ENCODE measurements at regions not wholly inside any gene's neighbourhood (a gene's known extent, or its start where the extent isn't known, plus 50 kb on each side); places are given as distances from the start of the nearest gene placed in this dataset.

GRCh38 chr12:59389968-59390576 is 205.8 kb upstream of the SLC16A7 start:
- Histone ChIP-seq H4K91ac (ENCODE audit: low read depth, low read length) (no peak overlapping the region), H3K18ac (ENCODE audit: low read length) (no peak overlapping the region), H3K14ac (ENCODE audit: low read length) (no peak overlapping the region), H2AFZ (ENCODE audit: insufficient read depth, low read length, poor library complexity) (no peak overlapping the region), H3K79me2 (ENCODE audit: control insufficient read depth, insufficient read depth, low read length, poor library complexity) (no peaks in the 10 kb centered on the region), H3K9ac (ENCODE audit: low read length) (no peak overlapping the region), H3K23ac (ENCODE audit: low read length) (no peak overlapping the region), H4K8ac (ENCODE audit: low read depth, low read length) (no peak overlapping the region), H3K27me3 (ENCODE audit: insufficient read depth, low read length) (no peaks in the 10 kb centered on the region), H3K4ac (ENCODE audit: low read depth, low read length) (no peak overlapping the region), H3K79me1 (ENCODE audit: low read length) (no peaks in the 10 kb centered on the region), H3K27ac (ENCODE audit: low read depth, low read length) (no peak overlapping the region), H2BK12ac (ENCODE audit: low read length) (no peak overlapping the region), H3K4me2 (ENCODE audit: low read length) (no peak overlapping the region), H3K4me1 (ENCODE audit: control insufficient read depth in 1 of 2, insufficient read depth in 2 of 2, low read length in 2 of 2) (no peaks in the 10 kb centered on the region), H2BK5ac (ENCODE audit: low read depth, low read length, poor library complexity) (no peak overlapping the region), H2AK5ac (ENCODE audit: low read length) (no peak overlapping the region), H2BK120ac (ENCODE audit: insufficient read depth, low read length, poor library complexity) (no peak overlapping the region), H4K12ac (ENCODE audit: low read depth, low read length) (no peak overlapping the region), H3K36me3 (ENCODE audit: control insufficient read depth in 1 of 2, insufficient read depth in 2 of 2, low read length in 2 of 2) (no peaks in the 10 kb centered on the region), H3K9me3 (ENCODE audit: insufficient read depth, low read depth, low read length) (no peaks in the 10 kb centered on the region), H3K4me3 (ENCODE audit: low read depth, low read length) (no peak overlapping the region)
- no CpG with 5 or more reads among the region's 13 CpGs for WGBS (ENCODE audit: extremely low coverage, insufficient coverage, insufficient read length)
- no peak for DNase-seq

GRCh38 chr12:59388694-59389093 is 207.1 kb upstream of the SLC16A7 start:
- H3K27me3 ChIP-seq (ENCODE audit: insufficient read depth, low read length) = no peaks in the 10 kb centered on the region
- H3K18ac ChIP-seq (ENCODE audit: low read length) = no peak overlapping the region
- H3K36me3 ChIP-seq (ENCODE audit: control insufficient read depth in 1 of 2, insufficient read depth in 2 of 2, low read length in 2 of 2) = no peaks in the 10 kb centered on the region
- no peak overlapping the region for H4K8ac ChIP-seq (ENCODE audit: low read depth, low read length)
- no peak overlapping the region for H3K4me2 ChIP-seq (ENCODE audit: low read length)
- H3K27ac ChIP-seq (ENCODE audit: low read depth, low read length) = no peak overlapping the region
- no peak overlapping the region for H3K14ac ChIP-seq (ENCODE audit: low read length)
- H3K79me2 ChIP-seq (ENCODE audit: control insufficient read depth, insufficient read depth, low read length, poor library complexity) = no peaks in the 10 kb centered on the region
- H3K4me3 ChIP-seq (ENCODE audit: low read depth, low read length) = no peak overlapping the region
- no peak overlapping the region for H3K9ac ChIP-seq (ENCODE audit: low read length)
- WGBS (ENCODE audit: extremely low coverage, insufficient coverage, insufficient read length) = no CpG with 5 or more reads among the region's 1 CpG
- H2BK120ac ChIP-seq (ENCODE audit: insufficient read depth, low read length, poor library complexity) = no peak overlapping the region
- no peak overlapping the region for H3K23ac ChIP-seq (ENCODE audit: low read length)
- no peak overlapping the region for H2AFZ ChIP-seq (ENCODE audit: insufficient read depth, low read length, poor library complexity)
- no peaks in the 10 kb centered on the region for H3K9me3 ChIP-seq (ENCODE audit: insufficient read depth, low read depth, low read length)
- no peak for DNase-seq
- no peak overlapping the region for H3K4ac ChIP-seq (ENCODE audit: low read depth, low read length)
- no peak overlapping the region for H4K12ac ChIP-seq (ENCODE audit: low read depth, low read length)
- H2BK5ac ChIP-seq (ENCODE audit: low read depth, low read length, poor library complexity) = no peak overlapping the region
- no peak overlapping the region for H4K91ac ChIP-seq (ENCODE audit: low read depth, low read length)
- no peak overlapping the region for H2BK12ac ChIP-seq (ENCODE audit: low read length)
- H3K4me1 ChIP-seq (ENCODE audit: control insufficient read depth in 1 of 2, insufficient read depth in 2 of 2, low read length in 2 of 2) = no peaks in the 10 kb centered on the region
- H3K79me1 ChIP-seq (ENCODE audit: low read length) = no peaks in the 10 kb centered on the region
- no peak overlapping the region for H2AK5ac ChIP-seq (ENCODE audit: low read length)

GRCh38 chr12:59388176-59388575 is 207.7 kb upstream of the SLC16A7 start:
- Histone ChIP-seq H3K27me3 (ENCODE audit: insufficient read depth, low read length) (no peaks in the 10 kb centered on the region), H3K9ac (ENCODE audit: low read length) (no peak overlapping the region), H4K8ac (ENCODE audit: low read depth, low read length) (no peak overlapping the region), H3K4me3 (ENCODE audit: low read depth, low read length) (no peak overlapping the region), H3K9me3 (ENCODE audit: insufficient read depth, low read depth, low read length) (no peaks in the 10 kb centered on the region), H3K14ac (ENCODE audit: low read length) (no peak overlapping the region), H3K36me3 (ENCODE audit: control insufficient read depth in 1 of 2, insufficient read depth in 2 of 2, low read length in 2 of 2) (no peaks in the 10 kb centered on the region), H2BK12ac (ENCODE audit: low read length) (no peak overlapping the region), H3K4ac (ENCODE audit: low read depth, low read length) (no peak overlapping the region), H3K4me1 (ENCODE audit: control insufficient read depth in 1 of 2, insufficient read depth in 2 of 2, low read length in 2 of 2) (no peaks in the 10 kb centered on the region), H3K18ac (ENCODE audit: low read length) (no peak overlapping the region), H4K91ac (ENCODE audit: low read depth, low read length) (no peak overlapping the region), H4K12ac (ENCODE audit: low read depth, low read length) (no peak overlapping the region), H3K23ac (ENCODE audit: low read length) (no peak overlapping the region), H2BK120ac (ENCODE audit: insufficient read depth, low read length, poor library complexity) (no peak overlapping the region), H2AK5ac (ENCODE audit: low read length) (no peak overlapping the region), H3K79me2 (ENCODE audit: control insufficient read depth, insufficient read depth, low read length, poor library complexity) (no peaks in the 10 kb centered on the region), H3K79me1 (ENCODE audit: low read length) (no peaks in the 10 kb centered on the region), H3K4me2 (ENCODE audit: low read length) (no peak overlapping the region), H3K27ac (ENCODE audit: low read depth, low read length) (no peak overlapping the region), H2AFZ (ENCODE audit: insufficient read depth, low read length, poor library complexity) (no peak overlapping the region), H2BK5ac (ENCODE audit: low read depth, low read length, poor library complexity) (no peak overlapping the region)
- DNase-seq = no peak
- WGBS (ENCODE audit: extremely low coverage, insufficient coverage, insufficient read length) = no CpG with 5 or more reads among the region's 1 CpG

GRCh38 chr12:59386236-59386635 is 209.6 kb upstream of the SLC16A7 start:
- H3K27ac ChIP-seq (ENCODE audit: low read depth, low read length) = no peak overlapping the region
- H3K14ac ChIP-seq (ENCODE audit: low read length) = no peak overlapping the region
- H3K79me2 ChIP-seq (ENCODE audit: control insufficient read depth, insufficient read depth, low read length, poor library complexity) = no peaks in the 10 kb centered on the region
- no peaks in the 10 kb centered on the region for H3K27me3 ChIP-seq (ENCODE audit: insufficient read depth, low read length)
- H2BK5ac ChIP-seq (ENCODE audit: low read depth, low read length, poor library complexity) = no peak overlapping the region
- no peak overlapping the region for H3K23ac ChIP-seq (ENCODE audit: low read length)
- H4K12ac ChIP-seq (ENCODE audit: low read depth, low read length) = no peak overlapping the region
- H4K8ac ChIP-seq (ENCODE audit: low read depth, low read length) = no peak overlapping the region
- DNase-seq = no peak
- H3K4me3 ChIP-seq (ENCODE audit: low read depth, low read length) = no peak overlapping the region
- no peak overlapping the region for H2AK5ac ChIP-seq (ENCODE audit: low read length)
- H3K36me3 ChIP-seq (ENCODE audit: control insufficient read depth in 1 of 2, insufficient read depth in 2 of 2, low read length in 2 of 2) = no peaks in the 10 kb centered on the region
- H4K91ac ChIP-seq (ENCODE audit: low read depth, low read length) = no peak overlapping the region
- H3K18ac ChIP-seq (ENCODE audit: low read length) = no peak overlapping the region
- H3K9me3 ChIP-seq (ENCODE audit: insufficient read depth, low read depth, low read length) = no peaks in the 10 kb centered on the region
- H2AFZ ChIP-seq (ENCODE audit: insufficient read depth, low read length, poor library complexity) = no peak overlapping the region
- no peaks in the 10 kb centered on the region for H3K4me1 ChIP-seq (ENCODE audit: control insufficient read depth in 1 of 2, insufficient read depth in 2 of 2, low read length in 2 of 2)
- no peak overlapping the region for H3K4me2 ChIP-seq (ENCODE audit: low read length)
- H3K9ac ChIP-seq (ENCODE audit: low read length) = no peak overlapping the region
- H3K4ac ChIP-seq (ENCODE audit: low read depth, low read length) = no peak overlapping the region
- H3K79me1 ChIP-seq (ENCODE audit: low read length) = no peaks in the 10 kb centered on the region
- H2BK12ac ChIP-seq (ENCODE audit: low read length) = no peak overlapping the region
- no peak overlapping the region for H2BK120ac ChIP-seq (ENCODE audit: insufficient read depth, low read length, poor library complexity)
- WGBS (ENCODE audit: extremely low coverage, insufficient coverage, insufficient read length) = no CpG with 5 or more reads among the region's 1 CpG

Data from trophoblast cell (in vitro differentiated cells and primary cell).